WTC11 (cell line): ENCODE measurements at regions not wholly inside any gene's neighbourhood (a gene's known extent, or its start where the extent isn't known, plus 50 kb on each side); places are given as distances from the start of the nearest gene placed in this dataset.

Experiments
- ATAC-seq: fragments of 200-7000 bp; cut with Tn5 transposase; 2 replicates; pipeline ENCODE4 v1.10.0; 2021; ENCODE audit warnings: mild to moderate bottlenecking, moderate library complexity
- CTCF ChIA-PET: fragments of 300-600 bp; sonication (Branson Sonifier 250); formaldehyde crosslinking; loops from one replicate; lab custom pipeline; 2021; ENCODE audit warnings: antibody characterized with exemption; lab: Charles Lee
- POLR2A ChIA-PET: fragments of 350-600 bp; sonication (Branson Sonifier 250); formaldehyde crosslinking; loops from one replicate; lab custom pipeline; 2021; ENCODE audit warnings: antibody characterized with exemption; lab: Charles Lee
- DNase-seq: peaks from one replicate; pipeline ENCODE4 v3.0.0; 2021; ENCODE audit warnings: low spot score
- H3K27ac Mint-ChIP-seq: 2 replicates; pipeline ENCODE4 v1.8.0; 2021; ENCODE audit warnings: mixed read lengths
- H3K27me3 Mint-ChIP-seq: 2 replicates; pipeline ENCODE4 v1.8.0; 2021; ENCODE audit warnings: low read depth, mild to moderate bottlenecking, moderate library complexity, mixed read lengths
- H3K36me3 Mint-ChIP-seq: 2 replicates; pipeline ENCODE4 v1.8.0; 2021; ENCODE audit warnings: mixed read lengths
- H3K4me1 Mint-ChIP-seq: 2 replicates; pipeline ENCODE4 v1.8.0; 2022; ENCODE audit warnings: mixed read lengths
- H3K4me3 Mint-ChIP-seq: 2 replicates; pipeline ENCODE4 v1.8.0; 2021; ENCODE audit warnings: mild to moderate bottlenecking, moderate library complexity, mixed read lengths
- H3K9me3 Mint-ChIP-seq: 2 replicates; pipeline ENCODE4 v1.8.0; 2021; ENCODE audit warnings: mixed read lengths
- CBFB ChIP-seq: sonication (generic); formaldehyde crosslinking; IDR thresholded peaks from 2 replicates; pipeline ENCODE4 v1.8.1; 2022; ENCODE audit warnings: mild to moderate bottlenecking, low read depth, missing genetic modification reagents
- EMX1 ChIP-seq: fragments of 250-450 bp; sonication (Bioruptor Pico); IDR thresholded peaks from 2 replicates; pipeline ENCODE4 v1.8.0; 2021; ENCODE audit warnings: mild to moderate bottlenecking
- FOXK1 ChIP-seq: sonication (generic); formaldehyde crosslinking; IDR thresholded peaks from 2 replicates; pipeline ENCODE4 v1.8.0; 2022; ENCODE audit warnings: mild to moderate bottlenecking, moderate library complexity, missing genetic modification reagents
- GABPB1 ChIP-seq: sonication (generic); formaldehyde crosslinking; IDR thresholded peaks from 2 replicates; pipeline ENCODE4 v1.8.1; 2023; ENCODE audit warnings: mild to moderate bottlenecking, missing genetic modification reagents
- GRHL2 ChIP-seq: fragments of 250-450 bp; sonication (Bioruptor Pico); IDR thresholded peaks from 2 replicates; pipeline ENCODE4 v1.8.0; 2022; ENCODE audit warnings: mild to moderate bottlenecking, moderate library complexity; ENCODE audit not compliant: insufficient replicate concordance, severe bottlenecking
- HMGA2 ChIP-seq: fragments of 250-450 bp; sonication (Bioruptor Pico); IDR thresholded peaks from 2 replicates; pipeline ENCODE4 v1.4.0; 2021; ENCODE audit warnings: mild to moderate bottlenecking, moderate library complexity
- IRF2 ChIP-seq: sonication (generic); formaldehyde crosslinking; IDR thresholded peaks from 2 replicates; pipeline ENCODE4 v1.8.0; 2022; ENCODE audit warnings: low read depth, missing genetic modification reagents, borderline replicate concordance
- JAZF1 ChIP-seq: fragments of 250-450 bp; sonication (Bioruptor Pico); IDR thresholded peaks from 2 replicates; pipeline ENCODE4 v1.9.0; 2021; ENCODE audit warnings: moderate library complexity, mild to moderate bottlenecking, inconsistent platforms
- JUN ChIP-seq: sonication (generic); formaldehyde crosslinking; IDR thresholded peaks from 2 replicates; pipeline ENCODE4 v1.8.0; 2023; ENCODE audit warnings: mild to moderate bottlenecking, missing genetic modification reagents
- NFE2L1 ChIP-seq: sonication (generic); formaldehyde crosslinking; IDR thresholded peaks from 2 replicates; pipeline ENCODE4 v1.8.1; 2023; ENCODE audit warnings: missing genetic modification reagents
- NR3C1 ChIP-seq: sonication (generic); formaldehyde crosslinking; conservative IDR thresholded peaks from 2 replicates; pipeline ENCODE4 v1.8.1; 2023; ENCODE audit warnings: low read depth, mild to moderate bottlenecking, missing genetic modification reagents
- SMAD3 ChIP-seq: sonication (generic); formaldehyde crosslinking; IDR thresholded peaks from 2 replicates; pipeline ENCODE4 v1.8.0; 2022; ENCODE audit warnings: missing genetic modification reagents, mild to moderate bottlenecking, borderline replicate concordance
- TCF7 ChIP-seq: sonication (generic); formaldehyde crosslinking; IDR thresholded peaks from 2 replicates; pipeline ENCODE4 v1.8.0; 2022; ENCODE audit warnings: mild to moderate bottlenecking, low read depth, missing genetic modification reagents, moderate library complexity
- ZNF121 ChIP-seq: sonication (generic); formaldehyde crosslinking; IDR thresholded peaks from 2 replicates; pipeline ENCODE4 v1.8.0; 2023; ENCODE audit warnings: missing genetic modification reagents
- ZNF671 ChIP-seq: fragments of 250-450 bp; sonication (Bioruptor Pico); IDR thresholded peaks from 2 replicates; pipeline ENCODE4 v1.8.0; 2021; ENCODE audit warnings: mild to moderate bottlenecking
- TF ChIP-seq, protein P1 (sequence below): sonication (generic); formaldehyde crosslinking; IDR thresholded peaks from 2 replicates; pipeline ENCODE4 v1.8.0; 2022; ENCODE audit warnings: missing genetic modification reagents
- TF ChIP-seq, protein P2 (sequence below): sonication (generic); formaldehyde crosslinking; IDR thresholded peaks from 2 replicates; pipeline ENCODE4 v1.8.1; 2023; ENCODE audit warnings: mild to moderate bottlenecking, moderate library complexity, missing genetic modification reagents

DNA sequence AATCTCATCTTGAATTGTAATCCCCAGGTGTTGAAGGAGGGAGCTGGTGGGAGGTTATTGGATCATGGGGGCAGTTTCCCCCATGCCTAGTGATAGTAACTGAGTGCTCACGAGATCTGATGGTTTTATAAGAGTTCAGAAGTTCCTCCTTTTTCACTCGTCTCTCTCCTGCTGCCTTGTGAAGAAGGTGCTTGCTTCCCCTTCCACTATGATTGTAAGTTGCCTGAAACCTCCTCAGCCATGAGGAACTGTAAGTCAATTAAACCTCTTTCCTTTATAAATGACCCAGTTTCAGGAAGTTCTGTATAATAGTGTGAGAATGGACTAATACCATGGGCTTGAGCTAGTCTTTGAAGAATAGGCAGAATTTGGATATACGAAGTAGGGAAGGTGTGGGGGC is 113.9 kb downstream of the RIN2 start (continued):
- TF ChIP-seq JUN (no peak), IRF2 (CRISPR knock-in tag) (no peak), JAZF1 (no peak), GRHL2 (CRISPR knock-in tag) (no peak), HMGA2 (CRISPR knock-in tag) (no peak)

DNA sequence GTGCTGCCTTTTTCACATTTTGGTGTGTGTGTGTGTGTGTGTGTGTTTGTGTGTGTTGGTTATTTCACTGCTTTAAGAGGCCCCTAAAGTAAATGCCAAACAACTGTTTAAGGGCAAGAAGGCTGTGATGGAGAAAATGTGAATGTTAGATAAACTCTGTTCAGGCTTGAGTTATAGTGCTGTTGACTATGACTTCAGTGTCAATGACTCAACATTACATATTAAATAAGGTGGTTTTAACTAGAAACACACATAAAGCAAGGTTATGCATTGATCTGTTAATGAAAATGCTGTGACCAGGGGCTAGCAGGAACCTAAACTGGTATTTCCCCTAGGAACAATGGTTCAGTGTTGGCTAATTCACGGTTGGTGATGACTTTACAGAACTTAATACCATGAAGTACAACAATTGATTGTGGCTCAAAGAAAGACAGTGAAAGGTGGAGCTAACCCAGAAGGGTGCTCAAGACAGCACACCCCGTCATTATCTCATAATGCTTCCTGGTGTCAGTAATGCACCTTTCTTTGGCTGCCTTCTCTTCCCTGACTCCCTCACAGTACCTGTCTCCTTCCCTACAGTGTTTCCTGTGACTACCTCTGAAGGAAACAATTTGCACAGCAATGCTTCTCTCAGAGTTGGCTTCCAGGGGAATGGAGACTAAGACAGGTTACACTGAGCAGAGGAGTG is 116.1 kb downstream of the RIN2 start:
- DNase-seq, result no peak
- no peak overlapping the region for H3K27ac Mint-ChIP-seq
- H3K9me3 Mint-ChIP-seq, result peaks cover 11% of the 10 kb centered on the region
- no peak for ATAC-seq
- no peak overlapping the region for H3K4me3 Mint-ChIP-seq
- H3K27me3 Mint-ChIP-seq, result peaks cover 3% of the 10 kb centered on the region; the same call in 1 of the 2 replicates
- TF ChIP-seq TCF7 (CRISPR knock-in tag) (no peak), ZNF121 (CRISPR knock-in tag) (no peak), SMAD3 (no peak)
- TF ChIP-seq, protein P1, sequence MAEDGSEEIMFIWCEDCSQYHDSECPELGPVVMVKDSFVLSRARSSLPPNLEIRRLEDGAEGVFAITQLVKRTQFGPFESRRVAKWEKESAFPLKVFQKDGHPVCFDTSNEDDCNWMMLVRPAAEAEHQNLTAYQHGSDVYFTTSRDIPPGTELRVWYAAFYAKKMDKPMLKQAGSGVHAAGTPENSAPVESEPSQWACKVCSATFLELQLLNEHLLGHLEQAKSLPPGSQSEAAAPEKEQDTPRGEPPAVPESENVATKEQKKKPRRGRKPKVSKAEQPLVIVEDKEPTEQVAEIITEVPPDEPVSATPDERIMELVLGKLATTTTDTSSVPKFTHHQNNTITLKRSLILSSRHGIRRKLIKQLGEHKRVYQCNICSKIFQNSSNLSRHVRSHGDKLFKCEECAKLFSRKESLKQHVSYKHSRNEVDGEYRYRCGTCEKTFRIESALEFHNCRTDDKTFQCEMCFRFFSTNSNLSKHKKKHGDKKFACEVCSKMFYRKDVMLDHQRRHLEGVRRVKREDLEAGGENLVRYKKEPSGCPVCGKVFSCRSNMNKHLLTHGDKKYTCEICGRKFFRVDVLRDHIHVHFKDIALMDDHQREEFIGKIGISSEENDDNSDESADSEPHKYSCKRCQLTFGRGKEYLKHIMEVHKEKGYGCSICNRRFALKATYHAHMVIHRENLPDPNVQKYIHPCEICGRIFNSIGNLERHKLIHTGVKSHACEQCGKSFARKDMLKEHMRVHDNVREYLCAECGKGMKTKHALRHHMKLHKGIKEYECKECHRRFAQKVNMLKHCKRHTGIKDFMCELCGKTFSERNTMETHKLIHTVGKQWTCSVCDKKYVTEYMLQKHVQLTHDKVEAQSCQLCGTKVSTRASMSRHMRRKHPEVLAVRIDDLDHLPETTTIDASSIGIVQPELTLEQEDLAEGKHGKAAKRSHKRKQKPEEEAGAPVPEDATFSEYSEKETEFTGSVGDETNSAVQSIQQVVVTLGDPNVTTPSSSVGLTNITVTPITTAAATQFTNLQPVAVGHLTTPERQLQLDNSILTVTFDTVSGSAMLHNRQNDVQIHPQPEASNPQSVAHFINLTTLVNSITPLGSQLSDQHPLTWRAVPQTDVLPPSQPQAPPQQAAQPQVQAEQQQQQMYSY, result no peak
- peaks cover 2% of the 10 kb centered on the region; the same call in 1 of the 2 replicates for H3K4me1 Mint-ChIP-seq
- H3K36me3 Mint-ChIP-seq, result 0 out of 2 replicates have a peak, but pooled peaks cover 9% of the 10 kb centered on the region
- ChIA-PET CTCF (no interaction called here), POLR2A (no interaction called here)

DNA sequence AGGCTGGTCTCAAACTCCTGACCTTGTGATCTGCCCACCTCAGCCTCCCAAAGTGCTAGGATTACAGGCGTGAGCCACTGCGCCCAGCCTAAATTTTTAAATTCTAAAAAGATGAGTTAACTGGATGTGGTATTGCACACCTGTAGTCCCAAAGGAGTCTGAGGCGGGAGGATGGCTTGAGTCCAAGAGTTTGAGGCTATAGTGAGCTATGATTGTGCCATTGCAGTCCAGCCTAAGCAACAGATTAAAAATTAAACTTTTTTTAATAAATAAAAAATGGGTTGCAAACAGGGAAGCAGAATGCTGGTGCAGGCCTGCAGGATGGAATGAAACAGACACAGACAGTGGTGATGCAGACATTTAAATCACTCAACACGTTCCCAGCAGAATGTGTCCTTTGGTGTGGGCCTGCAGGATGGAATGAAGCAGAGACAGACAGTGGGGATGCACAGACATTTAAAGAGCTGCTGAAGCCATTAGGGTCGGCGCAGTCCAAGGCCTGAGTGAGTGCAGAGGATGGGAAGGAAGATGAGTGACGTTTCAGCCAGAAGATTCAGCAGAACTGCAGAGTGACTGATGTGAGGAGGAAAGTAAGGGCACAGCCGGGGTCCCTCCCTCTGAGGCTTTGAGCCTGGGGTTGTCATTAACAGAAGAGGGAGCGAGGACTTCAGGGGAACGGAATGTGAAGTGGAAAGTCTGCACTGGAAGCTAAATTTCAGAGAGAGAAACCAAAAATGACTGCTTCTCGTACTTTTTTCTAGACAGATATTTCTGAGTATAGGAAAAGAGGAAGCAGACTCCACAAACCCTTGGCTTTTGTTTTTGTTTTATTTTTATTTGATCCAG is 117.5 kb downstream of the RIN2 start:
- no peak overlapping the region for H3K27ac Mint-ChIP-seq
- CTCF ChIA-PET, result no interaction called here
- TF ChIP-seq FOXK1 (CRISPR knock-in tag) (no peak), CBFB (CRISPR knock-in tag) (no peak), EMX1 (CRISPR knock-in tag) (no peak), ZNF671 (CRISPR knock-in tag) (no peak), GABPB1 (no peak), NFE2L1 (CRISPR knock-in tag) (no peak), NR3C1 (no peak)
- TF ChIP-seq, protein P2, sequence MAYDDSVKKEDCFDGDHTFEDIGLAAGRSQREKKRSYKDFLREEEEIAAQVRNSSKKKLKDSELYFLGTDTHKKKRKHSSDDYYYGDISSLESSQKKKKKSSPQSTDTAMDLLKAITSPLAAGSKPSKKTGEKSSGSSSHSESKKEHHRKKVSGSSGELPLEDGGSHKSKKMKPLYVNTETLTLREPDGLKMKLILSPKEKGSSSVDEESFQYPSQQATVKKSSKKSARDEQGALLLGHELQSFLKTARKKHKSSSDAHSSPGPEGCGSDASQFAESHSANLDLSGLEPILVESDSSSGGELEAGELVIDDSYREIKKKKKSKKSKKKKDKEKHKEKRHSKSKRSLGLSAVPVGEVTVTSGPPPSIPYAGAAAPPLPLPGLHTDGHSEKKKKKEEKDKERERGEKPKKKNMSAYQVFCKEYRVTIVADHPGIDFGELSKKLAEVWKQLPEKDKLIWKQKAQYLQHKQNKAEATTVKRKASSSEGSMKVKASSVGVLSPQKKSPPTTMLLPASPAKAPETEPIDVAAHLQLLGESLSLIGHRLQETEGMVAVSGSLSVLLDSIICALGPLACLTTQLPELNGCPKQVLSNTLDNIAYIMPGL (CRISPR knock-in tag), result no peak
- TF ChIP-seq, all 79 proteins: peak for 0
- Mint-ChIP-seq H3K9me3 (peaks cover 11% of the 10 kb centered on the region), H3K27me3 (peaks cover 3% of the 10 kb centered on the region; the same call in 1 of the 2 replicates), H3K4me3 (no peak overlapping the region), H3K4me1 (peaks cover 2% of the 10 kb centered on the region; the same call in 1 of the 2 replicates), H3K36me3 (0 out of 2 replicates have a peak, but pooled peaks cover 9% of the 10 kb centered on the region)
- ATAC-seq (no peak), DNase-seq (no peak)
- POLR2A ChIA-PET, result no interaction called here
